ENCODE measurements at regions not wholly inside any gene's neighbourhood (a gene's known extent, or its start where the extent isn't known, plus 50 kb on each side); places are given as distances from the start of the nearest gene placed in this dataset.

- no peak overlapping the region for H3K4me3 ChIP-seq (ENCODE audit: low read depth, low read length)
- no peak for TF ChIP-seq CTCF (IDR thresholded peaks at IDR 0.05; ENCODE audit: insufficient read depth, low read depth, low read length)
- DNase-seq (ENCODE audit: low read depth), result no peak
These were observed 64.3 kb downstream of the TET3 start for GRCh38 chr2:74048843-74049519.

GRCh38 chr2:74050151-74050550 is 65.4 kb downstream of the TET3 start:
- no peak overlapping the region for H3K4me3 ChIP-seq (ENCODE audit: low read depth, low read length)
- no peak for TF ChIP-seq CTCF (IDR thresholded peaks at IDR 0.05; ENCODE audit: insufficient read depth, low read depth, low read length)
- DNase-seq (ENCODE audit: low read depth), result no peak

- H3K4me3 ChIP-seq (ENCODE audit: low read depth, low read length), result no peak overlapping the region
- no peak for TF ChIP-seq CTCF (IDR thresholded peaks at IDR 0.05; ENCODE audit: insufficient read depth, low read depth, low read length)
- DNase-seq (ENCODE audit: low read depth), result peak; percentile 36
These were observed 66.8 kb downstream of the TET3 start for GRCh38 chr2:74051504-74051903.

- no peak overlapping the region for H3K4me3 ChIP-seq (ENCODE audit: low read depth, low read length)
- TF ChIP-seq CTCF (IDR thresholded peaks at IDR 0.05; ENCODE audit: insufficient read depth, low read depth, low read length), result no peak
- DNase-seq (ENCODE audit: low read depth), result no peak
These were observed 68.3 kb downstream of the TET3 start for GRCh38 chr2:74052732-74053710.

GRCh38 chr2:74053959-74054715 is 69.4 kb downstream of the TET3 start:
- no peak for DNase-seq (ENCODE audit: low read depth)
- no peak overlapping the region for H3K4me3 ChIP-seq (ENCODE audit: low read depth, low read length)
- TF ChIP-seq CTCF (IDR thresholded peaks at IDR 0.05; ENCODE audit: insufficient read depth, low read depth, low read length), result no peak

- DNase-seq (ENCODE audit: low read depth), result no peak
- no peak overlapping the region for H3K4me3 ChIP-seq (ENCODE audit: low read depth, low read length)
- no peak for TF ChIP-seq CTCF (IDR thresholded peaks at IDR 0.05; ENCODE audit: insufficient read depth, low read depth, low read length)
These were observed 74.5 kb downstream of the TET3 start for GRCh38 chr2:74059137-74059775.
